Tibial artery (tissue), 4 donors: ENCODE measurements at regions not wholly inside any gene's neighbourhood (a gene's known extent, or its start where the extent isn't known, plus 50 kb on each side); places are given as distances from the start of the nearest gene placed in this dataset.
"Not testable (repeated sequence)": the region's sequence is repeated elsewhere in the genome, so short reads cannot be mapped to it uniquely, and the experiment has no call there.

Experiments used
- DNase-seq, 2 donors: peaks; one replicate each; pipeline ENCODE4 v3.0.0-alpha.2; 2019
- H3K27ac ChIP-seq, 2 donors: fragments of 200-600 bp; sonication (generic) in 1 of 2; 1 replicate in 1 of 2; 2 replicates in 1 of 2; pipeline ENCODE4 v1.5.1; 2018 to 2019; ENCODE audit warnings: mild to moderate bottlenecking in 1 of 2
- H3K27me3 ChIP-seq, 2 donors: fragments of 200-600 bp; sonication (generic) in 1 of 2; one replicate each; pipeline versions ENCODE4 v1.5.1 to v1.6.0; 2016 to 2019
- H3K36me3 ChIP-seq, 3 donors: fragments of 200-600 bp; sonication (generic) in 2 of 3; one replicate each; pipeline ENCODE4 v1.5.1; 2016 to 2019; ENCODE audit warnings: mild to moderate bottlenecking in 2 of 3
- H3K4me1 ChIP-seq, 4 donors: fragments of 200-600 bp; sonication (generic) in 2 of 4; 1 replicate in 3 of 4; 2 replicates in 1 of 4; pipeline ENCODE4 v1.5.1; 2016 to 2019
- H3K4me3 ChIP-seq, 2 donors: fragments of 200-600 bp; sonication (generic) in 1 of 2; 1 replicate in 1 of 2; 2 replicates in 1 of 2; pipeline ENCODE4 v1.5.1; 2018 to 2019; ENCODE audit warnings: mild to moderate bottlenecking in 2 of 2
- H3K9me3 ChIP-seq, 3 donors: fragments of 200-600 bp; sonication (generic) in 1 of 3; one replicate each; pipeline ENCODE4 v1.5.1; 2016 to 2019
- intact Hi-C: fragments of 100-400 bp; cut with DNase I; formaldehyde crosslinking; loops from one replicate; pipeline ENCODE4 v1.15.0; 2023; ENCODE audit warnings: low total_unique reads
- TF ChIP-seq, protein P1 (sequence below), 2 experiments: fragments of 200-600 bp in 1 of 2; fragments of 450-650 bp in 1 of 2; IDR thresholded peaks; one replicate each; pipeline ENCODE4 v1.5.1; 2017 to 2019; ENCODE audit warnings: antibody characterized with exemption in 2 of 2, mild to moderate bottlenecking in 1 of 2, moderate library complexity in 1 of 2

DNA sequence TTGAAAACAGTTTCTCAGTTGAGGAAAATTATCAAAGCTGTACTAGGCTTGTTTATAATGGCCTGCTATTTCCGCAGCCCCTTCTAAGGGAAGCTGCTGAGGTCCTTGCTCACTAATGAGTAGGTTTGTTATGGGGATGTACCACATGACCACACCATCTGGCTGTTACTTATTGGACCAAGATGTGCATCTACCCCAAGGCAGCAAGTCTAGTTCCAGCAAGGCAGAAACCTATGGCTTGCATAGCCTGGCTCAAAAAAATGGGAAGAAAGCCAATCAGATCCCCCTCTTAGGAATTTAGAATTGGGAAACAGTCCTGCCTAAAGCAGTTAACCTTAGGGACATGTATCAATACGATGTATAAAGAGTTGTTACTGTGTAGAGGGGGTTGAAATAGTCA lies 186.5 kb upstream of the SPRY2 start:
- peaks cover 0 to 5% (median 0%) of the 10 kb centered on the region in 3 donors for H3K9me3 ChIP-seq
- TF ChIP-seq, protein P1, sequence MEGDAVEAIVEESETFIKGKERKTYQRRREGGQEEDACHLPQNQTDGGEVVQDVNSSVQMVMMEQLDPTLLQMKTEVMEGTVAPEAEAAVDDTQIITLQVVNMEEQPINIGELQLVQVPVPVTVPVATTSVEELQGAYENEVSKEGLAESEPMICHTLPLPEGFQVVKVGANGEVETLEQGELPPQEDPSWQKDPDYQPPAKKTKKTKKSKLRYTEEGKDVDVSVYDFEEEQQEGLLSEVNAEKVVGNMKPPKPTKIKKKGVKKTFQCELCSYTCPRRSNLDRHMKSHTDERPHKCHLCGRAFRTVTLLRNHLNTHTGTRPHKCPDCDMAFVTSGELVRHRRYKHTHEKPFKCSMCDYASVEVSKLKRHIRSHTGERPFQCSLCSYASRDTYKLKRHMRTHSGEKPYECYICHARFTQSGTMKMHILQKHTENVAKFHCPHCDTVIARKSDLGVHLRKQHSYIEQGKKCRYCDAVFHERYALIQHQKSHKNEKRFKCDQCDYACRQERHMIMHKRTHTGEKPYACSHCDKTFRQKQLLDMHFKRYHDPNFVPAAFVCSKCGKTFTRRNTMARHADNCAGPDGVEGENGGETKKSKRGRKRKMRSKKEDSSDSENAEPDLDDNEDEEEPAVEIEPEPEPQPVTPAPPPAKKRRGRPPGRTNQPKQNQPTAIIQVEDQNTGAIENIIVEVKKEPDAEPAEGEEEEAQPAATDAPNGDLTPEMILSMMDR (IDR thresholded peaks at IDR 0.05), result no peak
- no peaks in the 10 kb centered on the region for H3K36me3 ChIP-seq
- DNase-seq, result no peak
- no peak overlapping the region for H3K4me3 ChIP-seq
- peaks cover 0 to 11% (median 0%) of the 10 kb centered on the region in 4 donors for H3K4me1 ChIP-seq
- no peaks in the 10 kb centered on the region for H3K27me3 ChIP-seq
- no peak overlapping the region for H3K27ac ChIP-seq
- intact Hi-C loops, result no loop called here

DNA sequence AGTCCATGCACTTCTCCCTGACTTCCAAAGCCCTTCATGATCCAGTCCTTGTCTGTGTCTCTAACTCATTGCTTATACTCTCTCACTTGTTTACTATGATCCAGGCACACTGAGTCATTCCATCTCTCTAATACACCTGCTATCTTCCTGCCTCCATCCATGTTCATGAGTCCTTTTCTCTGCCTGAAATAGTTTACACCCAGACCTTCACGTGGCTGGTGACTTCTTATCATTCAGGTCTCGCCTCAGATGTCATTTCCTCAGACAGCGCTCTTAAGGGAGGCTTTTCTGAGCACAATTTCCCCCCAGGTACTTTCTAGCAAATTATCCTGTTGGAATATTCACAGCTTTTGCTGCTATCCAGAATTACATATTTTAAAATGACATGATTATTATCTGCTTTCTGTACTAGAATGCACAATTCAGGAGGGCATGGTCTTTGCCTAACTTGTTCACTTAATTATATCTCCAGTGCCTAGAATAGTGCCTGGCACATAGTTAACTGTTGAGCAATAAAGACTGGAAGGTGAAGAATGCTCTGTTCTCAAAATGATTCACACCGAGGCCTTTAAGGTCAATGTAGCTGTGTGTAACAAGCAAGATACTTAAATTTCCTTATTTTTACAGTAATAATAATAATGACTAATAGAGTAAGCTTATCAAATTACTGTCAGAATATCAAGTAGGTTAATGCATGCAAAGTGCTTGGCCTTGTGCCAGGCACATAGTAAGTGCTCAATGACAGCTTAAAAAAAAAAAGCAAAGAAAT lies 183.7 kb upstream of the SPRY2 start:
- intact Hi-C loops, result no loop called here
- Histone ChIP-seq H3K27me3 (no peaks in the 10 kb centered on the region), H3K36me3 (no peaks in the 10 kb centered on the region), H3K27ac (no peak overlapping the region), H3K4me3 (no peak overlapping the region), H3K9me3 (no peaks in the 10 kb centered on the region), H3K4me1 (peaks cover 0 to under 1% (median 0%) of the 10 kb centered on the region in 4 donors)
- TF ChIP-seq, protein P1 (IDR thresholded peaks at IDR 0.05), result no peak
- DNase-seq, result no peak

DNA sequence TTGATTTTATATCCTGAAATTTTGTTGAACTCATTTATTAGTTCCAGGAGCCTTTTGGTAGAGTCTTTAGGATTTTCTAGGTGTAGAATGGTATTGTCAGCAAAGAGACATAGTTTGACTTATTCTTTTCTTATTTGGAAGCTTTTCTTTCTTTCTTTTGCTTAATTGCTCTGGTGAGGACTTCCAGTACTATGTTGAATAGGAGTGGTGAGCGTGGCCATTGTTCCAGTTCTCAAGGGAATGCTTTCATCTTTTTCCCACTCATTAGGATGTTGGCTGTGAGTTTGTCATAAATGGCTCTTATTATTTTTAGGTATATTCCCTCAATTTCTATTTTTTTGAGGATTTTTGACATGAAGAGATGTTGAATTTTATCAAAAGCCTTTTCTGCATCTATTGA lies 182.2 kb upstream of the SPRY2 start:
- no peaks in the 10 kb centered on the region for H3K4me1 ChIP-seq
- TF ChIP-seq, protein P1 (IDR thresholded peaks at IDR 0.05), result no peak
- no peaks in the 10 kb centered on the region for H3K27me3 ChIP-seq
- H3K4me3 ChIP-seq, result no peak overlapping the region
- H3K27ac ChIP-seq, result no peak overlapping the region
- H3K36me3 ChIP-seq, result no peaks in the 10 kb centered on the region
- intact Hi-C loops, result no loop called here
- DNase-seq, result no peak
- H3K9me3 ChIP-seq, result no peaks in the 10 kb centered on the region

DNA sequence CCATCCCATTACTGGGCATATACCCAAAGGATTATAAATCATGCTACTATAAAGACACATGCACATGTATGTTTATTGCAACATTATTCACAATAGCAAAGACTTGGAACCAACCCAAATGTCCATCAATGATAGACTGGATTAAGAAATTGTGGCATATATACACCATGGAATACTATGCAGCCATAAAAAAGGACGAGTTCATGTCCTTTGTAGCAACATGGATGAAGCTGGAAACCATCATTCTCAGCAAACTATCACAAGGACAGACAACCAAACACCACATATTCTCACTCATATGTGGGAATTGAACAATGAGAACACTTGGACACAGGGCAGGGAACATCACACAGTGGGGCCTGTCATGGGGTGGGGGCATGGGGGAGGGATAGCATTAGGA lies 181.5 kb upstream of the SPRY2 start:
- H3K36me3 ChIP-seq, H3K4me1 ChIP-seq, H3K27ac ChIP-seq, H3K9me3 ChIP-seq, H3K27me3 ChIP-seq, DNase-seq, H3K4me3 ChIP-seq, intact Hi-C loops: not testable (repeated sequence)

DNA sequence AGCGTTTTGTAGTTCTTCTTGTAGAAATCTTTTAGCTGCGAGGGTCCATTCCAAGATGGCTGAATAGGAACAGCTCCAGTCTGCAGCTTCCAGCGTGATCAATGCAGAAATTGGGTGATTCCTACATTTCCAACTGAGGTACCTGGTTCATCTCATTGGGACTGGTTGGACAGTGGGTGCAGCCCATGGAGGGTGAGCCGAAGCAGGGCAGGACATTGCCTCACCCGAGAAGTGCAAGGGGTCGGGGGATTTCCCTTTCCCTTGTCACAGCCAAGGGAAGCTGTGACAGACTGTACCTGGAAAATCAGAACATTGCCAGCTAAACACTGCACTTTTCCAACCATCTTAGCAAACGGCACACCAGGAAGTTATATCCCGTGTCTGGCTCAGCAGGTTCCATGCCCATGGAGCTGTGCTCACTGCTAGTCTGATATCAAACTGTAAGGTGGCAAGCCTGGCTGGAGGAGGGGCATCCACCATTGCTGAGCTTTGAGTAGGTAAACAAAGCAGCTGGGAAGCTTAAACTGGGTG lies 176.0 kb upstream of the SPRY2 start:
- Histone ChIP-seq H3K27me3 (no peaks in the 10 kb centered on the region), H3K4me3 (no peak overlapping the region), H3K27ac (no peak overlapping the region), H3K4me1 (no peaks in the 10 kb centered on the region), H3K9me3 (no peaks in the 10 kb centered on the region), H3K36me3 (peaks cover 0 to 7% (median 0%) of the 10 kb centered on the region in 3 donors)
- TF ChIP-seq, protein P1 (IDR thresholded peaks at IDR 0.05), result no peak
- intact Hi-C loops, result no loop called here
- DNase-seq, result no peak

DNA sequence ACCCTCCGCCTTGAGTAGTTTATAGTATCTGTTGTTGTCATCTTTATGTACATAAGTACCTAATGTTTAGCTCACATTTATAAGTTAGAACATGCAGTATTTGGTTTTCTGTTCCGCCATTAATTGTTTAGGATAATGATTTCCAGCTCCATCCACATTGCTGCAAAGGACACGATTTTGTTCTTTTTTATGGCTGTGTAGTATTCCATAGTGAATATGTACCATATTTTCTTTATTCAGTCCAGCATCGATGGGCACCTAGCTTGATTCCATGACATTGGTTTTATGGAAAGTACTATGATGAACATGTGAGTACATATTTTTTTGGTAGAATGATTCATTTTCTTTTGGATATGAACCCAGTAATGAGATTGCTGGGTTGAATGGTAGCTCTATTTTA lies 174.4 kb upstream of the SPRY2 start:
- no peaks in the 10 kb centered on the region for H3K27me3 ChIP-seq
- H3K27ac ChIP-seq, result no peak overlapping the region
- TF ChIP-seq, protein P1 (IDR thresholded peaks at IDR 0.05), result no peak
- no peaks in the 10 kb centered on the region for H3K4me1 ChIP-seq
- H3K9me3 ChIP-seq, result no peaks in the 10 kb centered on the region
- DNase-seq, result no peak
- H3K36me3 ChIP-seq, result peaks cover 0 to 7% (median 0%) of the 10 kb centered on the region in 3 donors
- intact Hi-C loops, result no loop called here
- no peak overlapping the region for H3K4me3 ChIP-seq
